GM12872 (cell line): ENCODE measurements at regions not wholly inside any gene's neighbourhood (a gene's known extent, or its start where the extent isn't known, plus 50 kb on each side); places are given as distances from the start of the nearest gene placed in this dataset.

Experiments used
- TF ChIP-seq, protein P1 (sequence below): IDR thresholded peaks from 3 replicates; pipeline ENCODE4 v1.5.1; 2011; ENCODE audit warnings: low read depth, mild to moderate bottlenecking, low read length, moderate library complexity; ENCODE audit not compliant: insufficient read depth

DNA sequence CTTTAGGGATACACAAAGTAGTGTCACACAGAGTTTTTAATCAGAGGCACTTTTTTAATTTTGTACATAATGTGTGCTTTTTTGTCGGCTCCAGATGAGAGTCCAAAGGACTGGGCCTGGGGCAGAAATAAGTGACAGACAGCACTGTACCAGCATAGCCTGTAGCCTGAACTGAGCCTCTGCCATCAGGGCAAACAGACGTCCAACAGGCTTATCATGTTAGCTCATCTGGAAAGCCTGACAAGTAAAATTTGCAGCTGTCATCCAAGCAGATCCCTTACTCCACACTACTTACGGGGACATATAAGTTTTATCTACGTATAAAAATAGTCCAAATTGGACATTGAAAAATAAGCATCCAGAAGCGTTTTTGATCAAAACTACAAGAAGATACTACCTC is 233.1 kb upstream of the GAS1 start:
- TF ChIP-seq, protein P1, sequence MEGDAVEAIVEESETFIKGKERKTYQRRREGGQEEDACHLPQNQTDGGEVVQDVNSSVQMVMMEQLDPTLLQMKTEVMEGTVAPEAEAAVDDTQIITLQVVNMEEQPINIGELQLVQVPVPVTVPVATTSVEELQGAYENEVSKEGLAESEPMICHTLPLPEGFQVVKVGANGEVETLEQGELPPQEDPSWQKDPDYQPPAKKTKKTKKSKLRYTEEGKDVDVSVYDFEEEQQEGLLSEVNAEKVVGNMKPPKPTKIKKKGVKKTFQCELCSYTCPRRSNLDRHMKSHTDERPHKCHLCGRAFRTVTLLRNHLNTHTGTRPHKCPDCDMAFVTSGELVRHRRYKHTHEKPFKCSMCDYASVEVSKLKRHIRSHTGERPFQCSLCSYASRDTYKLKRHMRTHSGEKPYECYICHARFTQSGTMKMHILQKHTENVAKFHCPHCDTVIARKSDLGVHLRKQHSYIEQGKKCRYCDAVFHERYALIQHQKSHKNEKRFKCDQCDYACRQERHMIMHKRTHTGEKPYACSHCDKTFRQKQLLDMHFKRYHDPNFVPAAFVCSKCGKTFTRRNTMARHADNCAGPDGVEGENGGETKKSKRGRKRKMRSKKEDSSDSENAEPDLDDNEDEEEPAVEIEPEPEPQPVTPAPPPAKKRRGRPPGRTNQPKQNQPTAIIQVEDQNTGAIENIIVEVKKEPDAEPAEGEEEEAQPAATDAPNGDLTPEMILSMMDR: no peak

DNA sequence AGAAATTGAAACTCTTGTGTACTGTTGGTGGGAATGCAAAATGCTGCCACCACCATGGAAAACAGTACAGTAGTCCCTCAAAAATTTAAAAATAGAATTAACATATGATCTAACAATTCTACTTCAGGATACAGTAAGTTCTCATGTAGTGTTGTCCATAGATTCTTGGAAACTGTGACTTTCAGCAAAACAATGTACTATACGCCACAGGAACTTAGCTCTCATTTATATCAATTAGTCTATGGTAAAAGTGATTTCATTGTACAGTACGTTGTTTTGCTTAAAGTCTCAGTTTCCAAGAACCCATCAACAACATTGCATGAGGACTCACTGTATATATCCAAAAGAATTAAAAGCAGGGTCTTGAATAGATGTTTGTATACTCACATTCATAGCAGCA is 233.5 kb upstream of the GAS1 start:
- TF ChIP-seq, protein P1: no peak

DNA sequence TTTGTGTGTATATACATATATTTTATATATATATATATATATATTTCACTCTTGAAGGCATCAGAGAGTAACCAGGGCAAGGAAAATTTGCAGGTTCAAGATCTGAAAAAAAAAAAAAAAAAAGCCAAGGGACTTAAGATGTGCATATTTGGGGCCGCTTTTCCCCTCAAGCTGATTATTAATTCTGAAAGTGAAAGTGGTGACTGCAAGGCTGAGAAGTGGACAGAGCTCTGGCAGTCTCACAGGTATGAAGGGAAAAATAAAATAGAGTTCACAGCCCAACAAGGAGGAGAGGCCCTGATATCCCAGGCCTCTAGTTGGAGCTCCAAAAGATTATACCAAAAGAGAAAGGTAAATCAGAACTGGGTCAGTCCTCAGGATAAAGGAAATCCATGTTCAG is 234.4 kb upstream of the GAS1 start:
- TF ChIP-seq, protein P1: no peak

DNA sequence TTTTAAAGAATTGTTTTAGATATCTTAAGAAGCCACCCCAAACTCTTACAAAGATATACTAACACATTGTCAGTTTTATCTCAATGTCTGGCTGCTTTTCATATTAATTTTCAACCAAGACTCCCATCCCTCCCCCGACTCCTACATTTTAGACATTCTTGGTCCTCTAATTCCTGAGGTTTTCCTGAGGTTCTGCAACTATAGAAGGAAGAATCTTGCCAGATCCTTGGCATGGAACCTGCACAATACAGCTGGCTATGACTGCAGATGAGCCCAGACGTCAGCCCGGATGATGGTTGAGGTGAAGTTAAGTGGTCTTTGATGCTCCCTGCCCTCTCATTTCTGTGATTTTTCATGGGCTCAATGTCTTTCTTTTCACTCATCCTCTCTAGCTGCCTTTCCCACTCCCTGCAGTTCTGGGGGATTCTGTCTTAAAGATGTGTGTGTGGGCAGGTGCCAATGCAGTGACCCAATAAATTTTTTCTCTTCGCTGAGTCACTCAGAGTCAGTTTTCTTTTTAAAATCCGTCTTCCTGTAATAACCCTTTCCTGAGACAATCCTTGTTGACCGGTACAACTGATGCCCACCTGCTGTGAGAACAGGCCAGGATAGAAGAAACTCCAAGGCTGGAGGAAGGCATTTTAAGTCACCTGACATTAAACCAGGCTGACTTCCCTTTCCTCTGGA is 237.8 kb upstream of the GAS1 start:
- TF ChIP-seq, protein P1: no peak

DNA sequence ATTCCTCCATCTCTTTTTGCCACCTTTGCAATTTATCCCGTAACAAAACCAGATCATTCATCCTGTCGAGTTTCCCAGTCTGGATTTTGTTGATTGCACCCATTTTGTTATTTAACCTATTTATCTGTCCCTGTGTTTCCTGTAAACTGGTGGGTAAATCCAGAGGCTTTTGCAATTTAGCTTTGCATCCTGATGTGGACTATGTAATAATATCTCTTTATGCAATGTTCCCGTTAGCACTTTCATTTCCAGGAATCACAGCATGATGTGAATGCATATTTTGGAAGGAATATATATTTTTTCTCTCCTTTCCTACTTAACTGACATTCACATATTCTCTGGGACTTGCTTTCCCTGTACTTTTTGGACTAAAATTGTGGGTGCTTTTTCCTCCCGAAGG is 240.3 kb upstream of the GAS1 start:
- TF ChIP-seq, protein P1: no peak

DNA sequence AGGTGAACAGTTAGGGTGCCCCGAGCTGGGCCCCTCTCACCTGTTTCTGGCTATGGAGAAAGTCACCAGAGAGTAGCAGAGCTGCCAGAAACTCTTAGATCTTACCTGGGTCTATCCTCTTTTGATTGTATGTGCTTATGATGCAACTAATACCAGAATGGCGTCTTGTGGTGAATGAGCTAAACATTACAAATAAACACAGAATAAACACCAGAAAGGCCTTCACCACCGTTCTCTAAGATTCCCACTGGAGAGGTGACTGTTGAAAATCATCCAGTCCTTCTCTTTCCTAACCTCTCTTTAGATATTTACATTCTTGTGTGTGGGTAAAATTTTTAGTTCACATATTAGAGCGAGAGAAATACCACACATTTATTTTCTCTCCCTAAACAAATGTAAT is 241.7 kb upstream of the GAS1 start:
- TF ChIP-seq, protein P1: no peak

DNA sequence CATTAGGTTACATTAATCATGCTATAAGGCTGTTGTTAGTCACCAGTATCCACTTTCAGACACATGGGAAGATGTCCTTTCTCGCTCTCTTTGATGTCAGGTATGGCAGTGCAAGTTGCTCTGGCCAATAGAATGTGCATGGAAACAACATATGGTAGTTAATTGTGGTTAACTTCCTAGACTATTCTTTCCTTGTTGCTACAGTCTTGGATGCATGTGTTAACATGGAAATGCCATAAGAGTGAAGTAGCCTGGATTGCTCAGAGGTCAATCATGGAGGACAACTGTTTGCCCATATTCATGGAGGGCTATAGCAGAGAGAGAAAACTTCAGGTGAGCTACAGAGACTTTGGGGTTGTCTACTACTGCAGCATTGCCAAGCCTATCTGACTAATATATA is 245.8 kb upstream of the GAS1 start:
- TF ChIP-seq, protein P1: no peak
